GM12878 (cell line): ENCODE measurements at regions not wholly inside any gene's neighbourhood (a gene's known extent, or its start where the extent isn't known, plus 50 kb on each side); places are given as distances from the start of the nearest gene placed in this dataset.

Experiments used
- ATAC-seq: fragments of 200-7000 bp; cut with Tn5 transposase; 3 replicates; pipeline ENCODE4 v1.9.1; 2020; ENCODE audit warnings: mild to moderate bottlenecking, moderate library complexity
- BruUV-seq: library from RNA; stranded (reverse); fragments of 400-500 nt; replicated peaks from 2 replicates; lab custom pipeline; 2021; lab: Mats Ljungman, UMichigan
- CTCF ChIA-PET: fragments of 300-600 bp; sonication (Branson Sonifier 250); formaldehyde crosslinking; extraction: SDS; loops from one replicate; lab custom pipeline; 2021; ENCODE audit warnings: inconsistent platforms; lab: Yijun Ruan, JAX
- POLR2A ChIA-PET: fragments of 350-600 bp; formaldehyde crosslinking; extraction: SDS; loops from one replicate; lab custom pipeline; 2021; ENCODE audit warnings: inconsistent platforms; lab: Charles Lee
- RAD21 ChIA-PET: fragments of 300-600 bp; sonication (Branson Sonifier 250); formaldehyde crosslinking; loops from one replicate; lab custom pipeline; 2023; ENCODE audit warnings: antibody characterized with exemption; ENCODE audit not compliant: unreplicated experiment; lab: Charles Lee
- SMC1A ChIA-PET: fragments of 300-600 bp; sonication (Branson Sonifier 250); formaldehyde crosslinking; loops from one replicate; lab custom pipeline; 2023; ENCODE audit not compliant: unreplicated experiment, uncharacterized antibody; lab: Charles Lee
- DNase-seq: peaks from one replicate; pipeline ENCODE4 v3.0.0-alpha.2; 2011; ENCODE audit warnings: low read depth, low spot score
- FAIRE-seq: peaks from 3 replicates; lab custom pipeline; 2011; peaks lifted over from hg19 to GRCh38; lab: Jason Lieb, UNC
- H2AFZ ChIP-seq: 2 replicates; pipeline ENCODE4 v1.6.0; 2011; ENCODE audit warnings: low read depth, low read length, control low read depth; ENCODE audit not compliant: control insufficient read depth
- H3K27ac ChIP-seq: 2 replicates; pipeline ENCODE4 v1.5.1; 2011; ENCODE audit warnings: control low read depth; ENCODE audit not compliant: control insufficient read depth, insufficient read depth
- H3K27me3 ChIP-seq, 2 experiments: replicated peaks in 1 of 2; 2 replicates each; pipeline versions ENCODE4 v1.6.0 to v1.6.1; 2011; ENCODE audit warnings: low read length in 1 of 2; ENCODE audit not compliant: control insufficient read depth in 2 of 2, insufficient read depth in 2 of 2
- H3K36me3 ChIP-seq, 2 experiments: 2 replicates each; pipeline ENCODE4 v1.5.1; 2011; ENCODE audit warnings: low read length in 1 of 2; ENCODE audit not compliant: control insufficient read depth in 2 of 2, insufficient read depth in 2 of 2
- H3K4me1 ChIP-seq: 2 replicates; pipeline ENCODE4 v1.6.1; 2011; ENCODE audit warnings: mild to moderate bottlenecking, low read length, moderate library complexity, mixed read lengths; ENCODE audit not compliant: control insufficient read depth, insufficient read depth
- H3K4me2 ChIP-seq: 2 replicates; pipeline ENCODE4 v1.6.0; 2011; ENCODE audit warnings: control low read depth; ENCODE audit not compliant: control insufficient read depth, insufficient read depth
- H3K4me3 ChIP-seq: fragments of 200-600 bp; sonication (generic); 2 replicates; pipeline ENCODE4 v1.5.1; 2016
- H3K79me2 ChIP-seq: 2 replicates; pipeline ENCODE4 v1.6.0; 2011; ENCODE audit warnings: low read length; ENCODE audit not compliant: control insufficient read depth, insufficient read depth
- H3K9ac ChIP-seq: 2 replicates; pipeline ENCODE4 v1.8.0; 2011; ENCODE audit warnings: low read length, control low read depth, mixed read lengths; ENCODE audit not compliant: control insufficient read depth, insufficient read depth
- H3K9me3 ChIP-seq: replicated peaks from 3 replicates; pipeline ENCODE4 v1.5.1; 2011; ENCODE audit warnings: mild to moderate bottlenecking, low read length; ENCODE audit not compliant: control insufficient read depth, insufficient read depth
- H4K20me1 ChIP-seq: 2 replicates; pipeline ENCODE4 v1.6.0; 2011; ENCODE audit not compliant: control insufficient read depth, insufficient read depth
- CBX3 ChIP-seq: fragments of 200-600 bp; sonication (generic); IDR thresholded peaks from 2 replicates; pipeline ENCODE4 v1.6.1; 2016; ENCODE audit warnings: low read depth, borderline replicate concordance
- ETV6 ChIP-seq, 2 experiments: fragments of 450-650 bp in 1 of 2; IDR thresholded peaks in 1 of 2; conservative IDR thresholded peaks in 1 of 2; 2 replicates each; pipeline ENCODE4 v1.6.1; 2014; ENCODE audit warnings: antibody characterized with exemption in 1 of 2, borderline replicate concordance in 1 of 2, low read depth in 1 of 2, mild to moderate bottlenecking in 1 of 2, moderate library complexity in 1 of 2
- FOS ChIP-seq: IDR thresholded peaks from 3 replicates; pipeline ENCODE4 v1.6.1; 2011; ENCODE audit warnings: borderline replicate concordance; ENCODE audit not compliant: insufficient read length; ENCODE audit errors: extremely low read depth
- IKZF2 ChIP-seq, 2 experiments: fragments of 450-650 bp; IDR thresholded peaks; 2 replicates each; pipeline ENCODE4 v1.6.1; 2017; ENCODE audit warnings: mild to moderate bottlenecking in 2 of 2, moderate library complexity in 2 of 2
- KAT2A ChIP-seq: conservative IDR thresholded peaks from 2 replicates; pipeline ENCODE4 v1.6.1; 2011; ENCODE audit warnings: low read depth, low read length; ENCODE audit not compliant: control insufficient read depth
- MYC ChIP-seq: IDR thresholded peaks from 2 replicates; pipeline ENCODE4 v1.6.1; 2011; ENCODE audit warnings: mild to moderate bottlenecking, low read length, moderate library complexity, inconsistent platforms; ENCODE audit not compliant: insufficient read depth, insufficient replicate concordance, insufficient read length, severe bottlenecking
- NKRF ChIP-seq: fragments of 450-650 bp; conservative IDR thresholded peaks from 2 replicates; pipeline ENCODE4 v1.6.1; 2017; ENCODE audit warnings: mild to moderate bottlenecking, moderate library complexity
- PML ChIP-seq: IDR thresholded peaks from 2 replicates; pipeline ENCODE4 v1.6.1; 2012; ENCODE audit warnings: low read length, inconsistent platforms
- RAD21 ChIP-seq: IDR thresholded peaks from 2 replicates; pipeline ENCODE4 v1.6.1; 2011; ENCODE audit warnings: mild to moderate bottlenecking, low read depth, low read length, moderate library complexity; ENCODE audit not compliant: insufficient read depth
- STAT3 ChIP-seq: IDR thresholded peaks from 2 replicates; pipeline ENCODE4 v1.6.1; 2011; ENCODE audit warnings: low read depth, low read length, improper control_type of control experiment
- WGBS: methylation state at CpG from one replicate; pipeline ENCODE4 v1.1.6; 2016; ENCODE audit warnings: low lambda C conversion rate; ENCODE audit not compliant: insufficient replicate concordance, insufficient coverage; ENCODE audit errors: missing lambda C conversion rate; 5-methylcytosine and 5-hydroxymethylcytosine counted together
- in situ Hi-C: fragments of 300-500 bp; cut with MboI; formaldehyde crosslinking; loops from 9 replicates; pipeline ENCODE4 v1.14.3; 2018; ENCODE audit warnings: mixed read lengths
- intact Hi-C: fragments of 100-400 bp; cut with micrococcal nuclease; formaldehyde crosslinking; loops from one replicate; pipeline ENCODE4 v1.14.2; 2022; ENCODE audit not compliant: unreplicated experiment
- TF ChIP-seq, protein P1 (sequence below): IDR thresholded peaks from 2 replicates; pipeline ENCODE4 v1.6.1; 2011; ENCODE audit warnings: mild to moderate bottlenecking, low read depth, low read length, moderate library complexity; ENCODE audit not compliant: insufficient replicate concordance
- TF ChIP-seq, protein P2 (sequence below): fragments of 450-650 bp; IDR thresholded peaks from 2 replicates; pipeline ENCODE4 v1.6.1; 2018; ENCODE audit warnings: mild to moderate bottlenecking, low read depth, moderate library complexity; ENCODE audit not compliant: partially characterized antibody

DNA sequence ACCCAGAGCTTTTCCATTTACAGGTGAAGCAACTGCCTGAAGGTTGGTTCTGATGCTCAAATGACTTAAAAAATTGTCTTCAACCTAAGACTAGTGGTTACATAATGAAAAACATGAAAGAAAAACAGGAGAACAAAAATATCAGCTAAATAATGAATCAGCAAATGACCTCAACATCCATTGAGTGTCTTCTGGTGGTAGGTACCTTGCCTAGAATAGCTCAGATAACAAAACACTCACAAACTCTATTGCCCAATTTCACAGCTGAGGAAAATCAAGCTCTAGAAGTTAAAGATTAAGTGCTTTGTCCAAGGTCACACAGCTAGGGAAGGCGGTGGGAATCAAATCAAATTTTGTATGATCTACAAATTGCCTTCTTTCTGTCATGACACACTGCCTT is 304.6 kb upstream of the CDH11 start:
- H3K9ac ChIP-seq: no peak overlapping the region
- DNase-seq (no peak), FAIRE-seq (no peak), ATAC-seq (no peak)
- H3K79me2 ChIP-seq: no peaks in the 10 kb centered on the region
- RAD21 ChIA-PET: no interaction called here
- WGBS: 5% methylated on average over 1 of the region's 1 CpG
- SMC1A ChIA-PET: no interaction called here
- H3K9me3 ChIP-seq: no peaks in the 10 kb centered on the region
- no peaks in the 10 kb centered on the region for H3K27me3 ChIP-seq
- H3K4me2 ChIP-seq: no peak overlapping the region
- in situ Hi-C loops: no loop called here
- no peak overlapping the region for H3K4me3 ChIP-seq
- no peaks in the 10 kb centered on the region for H4K20me1 ChIP-seq
- no TSS peak for BruUV-seq
- CTCF ChIA-PET: interaction anchor here (0.8 kb wide), 1 partner anchor 13 kb away, joined by 3 read pairs; no protein-coding TSS in a partner anchor
- no peak overlapping the region for H3K27ac ChIP-seq
- POLR2A ChIA-PET: no interaction called here
- TF ChIP-seq FOS (no peak), NKRF (no peak), KAT2A (no peak), IKZF2 (IDR thresholded peaks at IDR 0.05) (no peak), PML (no peak), CBX3 (no peak), ETV6 (conservative IDR thresholded peaks at IDR 0.05 in 1 of 2, IDR thresholded peaks at IDR 0.05 in 1 of 2; ENCODE audit: borderline replicate concordance in 1 of 2, low read depth in 1 of 2) (no peak), MYC (no peak), STAT3 (no peak), RAD21 (no peak)
- TF ChIP-seq, protein P1, sequence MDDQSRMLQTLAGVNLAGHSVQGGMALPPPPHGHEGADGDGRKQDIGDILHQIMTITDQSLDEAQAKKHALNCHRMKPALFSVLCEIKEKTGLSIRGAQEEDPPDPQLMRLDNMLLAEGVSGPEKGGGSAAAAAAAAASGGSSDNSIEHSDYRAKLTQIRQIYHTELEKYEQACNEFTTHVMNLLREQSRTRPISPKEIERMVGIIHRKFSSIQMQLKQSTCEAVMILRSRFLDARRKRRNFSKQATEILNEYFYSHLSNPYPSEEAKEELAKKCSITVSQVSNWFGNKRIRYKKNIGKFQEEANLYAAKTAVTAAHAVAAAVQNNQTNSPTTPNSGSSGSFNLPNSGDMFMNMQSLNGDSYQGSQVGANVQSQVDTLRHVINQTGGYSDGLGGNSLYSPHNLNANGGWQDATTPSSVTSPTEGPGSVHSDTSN: no peak
- TF ChIP-seq, protein P2, sequence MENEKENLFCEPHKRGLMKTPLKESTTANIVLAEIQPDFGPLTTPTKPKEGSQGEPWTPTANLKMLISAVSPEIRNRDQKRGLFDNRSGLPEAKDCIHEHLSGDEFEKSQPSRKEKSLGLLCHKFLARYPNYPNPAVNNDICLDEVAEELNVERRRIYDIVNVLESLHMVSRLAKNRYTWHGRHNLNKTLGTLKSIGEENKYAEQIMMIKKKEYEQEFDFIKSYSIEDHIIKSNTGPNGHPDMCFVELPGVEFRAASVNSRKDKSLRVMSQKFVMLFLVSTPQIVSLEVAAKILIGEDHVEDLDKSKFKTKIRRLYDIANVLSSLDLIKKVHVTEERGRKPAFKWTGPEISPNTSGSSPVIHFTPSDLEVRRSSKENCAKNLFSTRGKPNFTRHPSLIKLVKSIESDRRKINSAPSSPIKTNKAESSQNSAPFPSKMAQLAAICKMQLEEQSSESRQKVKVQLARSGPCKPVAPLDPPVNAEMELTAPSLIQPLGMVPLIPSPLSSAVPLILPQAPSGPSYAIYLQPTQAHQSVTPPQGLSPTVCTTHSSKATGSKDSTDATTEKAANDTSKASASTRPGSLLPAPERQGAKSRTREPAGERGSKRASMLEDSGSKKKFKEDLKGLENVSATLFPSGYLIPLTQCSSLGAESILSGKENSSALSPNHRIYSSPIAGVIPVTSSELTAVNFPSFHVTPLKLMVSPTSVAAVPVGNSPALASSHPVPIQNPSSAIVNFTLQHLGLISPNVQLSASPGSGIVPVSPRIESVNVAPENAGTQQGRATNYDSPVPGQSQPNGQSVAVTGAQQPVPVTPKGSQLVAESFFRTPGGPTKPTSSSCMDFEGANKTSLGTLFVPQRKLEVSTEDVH: no peak
- intact Hi-C loops: no loop called here
- H3K36me3 ChIP-seq: no peaks in the 10 kb centered on the region
- no peak overlapping the region for H2AFZ ChIP-seq
- H3K4me1 ChIP-seq: no peaks in the 10 kb centered on the region
